GM10266 (cell line): ENCODE measurements at regions not wholly inside any gene's neighbourhood (a gene's known extent, or its start where the extent isn't known, plus 50 kb on each side); places are given as distances from the start of the nearest gene placed in this dataset.

Experiments used
- DNase-seq: peaks from one replicate; pipeline ENCODE4 v3.0.0; 2012; ENCODE audit errors: extremely low spot score
- TF ChIP-seq, protein P1 (sequence below): IDR thresholded peaks from 2 replicates; pipeline ENCODE4 v1.5.1; 2012; ENCODE audit warnings: mild to moderate bottlenecking, low read depth; ENCODE audit not compliant: control insufficient read depth, insufficient read depth; ENCODE audit errors: missing control alignments

DNA sequence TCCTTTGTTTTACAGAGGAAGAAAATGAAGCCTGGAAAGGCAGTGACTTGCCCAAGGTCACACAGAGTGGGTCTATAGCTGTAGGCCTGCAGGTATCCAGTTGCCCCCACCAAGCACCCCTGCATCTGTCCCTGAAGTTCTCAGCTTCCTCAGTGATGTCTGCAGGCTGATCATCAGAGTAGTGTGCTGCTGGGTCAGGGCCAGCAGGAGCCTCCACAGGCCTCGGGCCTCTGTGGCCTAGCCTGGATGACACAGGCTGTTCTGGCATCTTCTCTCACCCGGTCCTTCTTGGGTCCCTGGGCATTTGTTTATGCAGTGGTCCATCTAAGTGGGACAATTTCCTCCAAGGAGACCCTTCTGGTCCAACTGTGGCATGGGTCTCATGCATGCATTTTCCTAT, 74.8 kb upstream of the E2F8 start:
- TF ChIP-seq, protein P1, sequence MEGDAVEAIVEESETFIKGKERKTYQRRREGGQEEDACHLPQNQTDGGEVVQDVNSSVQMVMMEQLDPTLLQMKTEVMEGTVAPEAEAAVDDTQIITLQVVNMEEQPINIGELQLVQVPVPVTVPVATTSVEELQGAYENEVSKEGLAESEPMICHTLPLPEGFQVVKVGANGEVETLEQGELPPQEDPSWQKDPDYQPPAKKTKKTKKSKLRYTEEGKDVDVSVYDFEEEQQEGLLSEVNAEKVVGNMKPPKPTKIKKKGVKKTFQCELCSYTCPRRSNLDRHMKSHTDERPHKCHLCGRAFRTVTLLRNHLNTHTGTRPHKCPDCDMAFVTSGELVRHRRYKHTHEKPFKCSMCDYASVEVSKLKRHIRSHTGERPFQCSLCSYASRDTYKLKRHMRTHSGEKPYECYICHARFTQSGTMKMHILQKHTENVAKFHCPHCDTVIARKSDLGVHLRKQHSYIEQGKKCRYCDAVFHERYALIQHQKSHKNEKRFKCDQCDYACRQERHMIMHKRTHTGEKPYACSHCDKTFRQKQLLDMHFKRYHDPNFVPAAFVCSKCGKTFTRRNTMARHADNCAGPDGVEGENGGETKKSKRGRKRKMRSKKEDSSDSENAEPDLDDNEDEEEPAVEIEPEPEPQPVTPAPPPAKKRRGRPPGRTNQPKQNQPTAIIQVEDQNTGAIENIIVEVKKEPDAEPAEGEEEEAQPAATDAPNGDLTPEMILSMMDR: no peak
- DNase-seq: no peak

DNA sequence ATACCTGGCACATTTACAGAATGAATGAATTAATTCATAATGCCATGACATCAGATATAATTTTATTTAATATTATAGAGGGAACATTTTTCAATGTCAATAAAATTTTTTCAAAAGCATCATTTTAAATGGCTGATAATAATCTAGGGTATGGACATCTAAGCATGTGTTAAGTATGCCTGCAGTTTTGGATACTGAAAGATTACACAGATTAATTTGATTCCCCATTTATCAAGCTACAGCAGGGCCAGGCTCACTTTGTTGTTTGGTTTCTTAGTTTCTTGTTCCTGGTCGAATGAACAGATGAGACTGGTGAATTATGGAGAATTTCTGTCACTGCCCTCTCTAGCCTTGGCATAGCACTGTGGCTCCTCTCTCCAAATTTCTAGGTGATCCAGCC, 72.4 kb upstream of the E2F8 start:
- TF ChIP-seq, protein P1: no peak
- DNase-seq: no peak

GRCh38 chr11:19311308-19312030, 70.7 kb upstream of the E2F8 start:
- TF ChIP-seq, protein P1: peak; percentile 86
- peak; percentile 52 for DNase-seq

DNA sequence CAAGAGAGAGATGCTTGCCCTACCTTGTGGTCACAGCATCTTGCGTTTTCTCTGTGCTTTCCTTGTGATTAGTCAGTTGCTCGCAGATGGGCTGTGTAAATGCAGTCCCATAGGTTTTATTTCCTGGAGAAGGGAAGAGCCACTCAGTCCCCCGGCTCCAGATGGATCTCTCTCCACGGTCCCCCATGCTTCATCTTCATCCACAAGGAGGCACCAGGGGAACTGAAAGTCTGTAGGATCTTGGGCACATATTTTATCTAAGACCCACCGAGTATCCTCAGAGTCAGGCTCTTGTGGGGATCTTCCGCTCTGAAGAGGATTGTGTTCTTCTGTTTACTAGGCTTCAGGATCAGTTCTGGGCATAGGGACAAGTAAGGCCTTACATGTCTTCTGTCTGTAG, 66.8 kb upstream of the E2F8 start:
- no peak for DNase-seq
- TF ChIP-seq, protein P1: no peak

GRCh38 chr11:19306179-19306944, 65.6 kb upstream of the E2F8 start:
- DNase-seq: no peak
- TF ChIP-seq, protein P1: no peak

DNA sequence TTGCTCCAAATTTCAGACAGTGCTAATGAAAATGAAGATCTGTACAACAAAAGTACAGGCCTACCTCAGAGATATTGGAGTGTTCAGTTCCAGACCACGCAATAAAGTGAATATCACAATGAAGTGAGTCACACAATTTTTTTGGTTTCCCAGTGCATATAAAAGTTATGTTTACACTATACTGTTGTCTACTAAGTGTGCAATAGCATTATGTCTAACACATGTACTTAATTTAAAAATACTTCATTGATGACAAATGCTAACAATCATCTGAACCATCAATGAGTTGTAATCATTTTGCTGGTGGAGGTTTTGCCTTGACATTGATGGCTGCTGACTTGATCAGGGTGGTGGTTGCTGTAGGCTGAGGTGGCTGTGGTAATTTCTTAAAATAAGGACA, 60.6 kb upstream of the E2F8 start:
- DNase-seq: no peak
- TF ChIP-seq, protein P1: no peak

GRCh38 chr11:19294444-19294843, 53.7 kb upstream of the E2F8 start:
- no peak for DNase-seq
- TF ChIP-seq, protein P1: no peak
